T-helper 2 cell treated with Interferon-gamma antibody and Interleukin-4, amounts not matched to agents 5 μg/mL and 100 μg/mL, for 36 hours (primary cell): ENCODE measurements at regions not wholly inside any gene's neighbourhood (a gene's known extent, or its start where the extent isn't known, plus 50 kb on each side); places are given as distances from the start of the nearest gene placed in this dataset.
"Not testable (repeated sequence)": the region's sequence is repeated elsewhere in the genome, so short reads cannot be mapped to it uniquely, and the experiment has no call there.

ENCODE experiments used
- DNase-seq: peaks from one replicate; pipeline ENCODE4 v3.0.0; 2021; ENCODE audit warnings: low spot score
- H3K27ac Mint-ChIP-seq: one replicate; pipeline ENCODE4 v1.8.0; 2021; ENCODE audit warnings: mild to moderate bottlenecking, mixed read lengths
- H3K27me3 Mint-ChIP-seq: one replicate; pipeline ENCODE4 v1.8.0; 2021; ENCODE audit warnings: low read depth, mixed read lengths
- H3K36me3 Mint-ChIP-seq: one replicate; pipeline ENCODE4 v1.8.0; 2021; ENCODE audit warnings: low read depth, mixed read lengths
- H3K4me1 Mint-ChIP-seq: one replicate; pipeline ENCODE4 v1.8.0; 2021; ENCODE audit warnings: low read depth, mixed read lengths
- H3K4me3 Mint-ChIP-seq: one replicate; pipeline ENCODE4 v1.8.0; 2022; ENCODE audit warnings: mild to moderate bottlenecking, moderate library complexity, mixed read lengths
- H3K9me3 Mint-ChIP-seq: one replicate; pipeline ENCODE4 v1.8.0; 2021; ENCODE audit warnings: mixed read lengths

GRCh38 chr5:25262221-25262620 lies 617.4 kb upstream of the CDH10 start:
- DNase-seq: no peak
- H3K27me3 Mint-ChIP-seq: no peaks in the 10 kb centered on the region
- no peaks in the 10 kb centered on the region for H3K36me3 Mint-ChIP-seq
- H3K4me3 Mint-ChIP-seq: no peak overlapping the region
- no peak overlapping the region for H3K27ac Mint-ChIP-seq
- no peaks in the 10 kb centered on the region for H3K4me1 Mint-ChIP-seq
- peaks cover 18% of the 10 kb centered on the region for H3K9me3 Mint-ChIP-seq

GRCh38 chr5:25255128-25255527 lies 610.4 kb upstream of the CDH10 start:
- no peaks in the 10 kb centered on the region for H3K4me1 Mint-ChIP-seq
- no peaks in the 10 kb centered on the region for H3K36me3 Mint-ChIP-seq
- H3K27me3 Mint-ChIP-seq: no peaks in the 10 kb centered on the region
- no peak overlapping the region for H3K4me3 Mint-ChIP-seq
- DNase-seq: no peak
- H3K9me3 Mint-ChIP-seq: peaks cover 42% of the 10 kb centered on the region
- no peak overlapping the region for H3K27ac Mint-ChIP-seq

GRCh38 chr5:25241981-25242380 lies 597.2 kb upstream of the CDH10 start:
- no peaks in the 10 kb centered on the region for H3K27me3 Mint-ChIP-seq
- H3K36me3 Mint-ChIP-seq: no peaks in the 10 kb centered on the region
- no peak for DNase-seq
- no peak overlapping the region for H3K27ac Mint-ChIP-seq
- no peak overlapping the region for H3K4me3 Mint-ChIP-seq
- no peaks in the 10 kb centered on the region for H3K4me1 Mint-ChIP-seq
- peaks cover 47% of the 10 kb centered on the region for H3K9me3 Mint-ChIP-seq

- not testable (repeated sequence) for H3K27me3 Mint-ChIP-seq, H3K4me1 Mint-ChIP-seq, H3K4me3 Mint-ChIP-seq, DNase-seq, H3K36me3 Mint-ChIP-seq, H3K27ac Mint-ChIP-seq
- peaks cover 45% of the 10 kb centered on the region for H3K9me3 Mint-ChIP-seq
Observed at GRCh38 chr5:25238720-25239119, 593.9 kb upstream of the CDH10 start.

- no peak for DNase-seq
- no peak overlapping the region for H3K27ac Mint-ChIP-seq
- no peak overlapping the region for H3K4me3 Mint-ChIP-seq
- no peaks in the 10 kb centered on the region for H3K4me1 Mint-ChIP-seq
- peaks cover 10% of the 10 kb centered on the region for H3K9me3 Mint-ChIP-seq
- H3K36me3 Mint-ChIP-seq: no peaks in the 10 kb centered on the region
- no peaks in the 10 kb centered on the region for H3K27me3 Mint-ChIP-seq
Observed at GRCh38 chr5:25224316-25224982, 579.7 kb upstream of the CDH10 start.

GRCh38 chr5:25199902-25200301 lies 555.1 kb upstream of the CDH10 start:
- H3K36me3 Mint-ChIP-seq, DNase-seq, H3K4me3 Mint-ChIP-seq, H3K27ac Mint-ChIP-seq, H3K27me3 Mint-ChIP-seq, H3K4me1 Mint-ChIP-seq: not testable (repeated sequence)
- H3K9me3 Mint-ChIP-seq: peaks cover 26% of the 10 kb centered on the region

- no peak overlapping the region for H3K27ac Mint-ChIP-seq
- peaks cover 40% of the 10 kb centered on the region for H3K9me3 Mint-ChIP-seq
- no peak overlapping the region for H3K4me3 Mint-ChIP-seq
- no peaks in the 10 kb centered on the region for H3K4me1 Mint-ChIP-seq
- H3K27me3 Mint-ChIP-seq: no peaks in the 10 kb centered on the region
- no peak for DNase-seq
- H3K36me3 Mint-ChIP-seq: no peaks in the 10 kb centered on the region
Observed at GRCh38 chr5:25190521-25191000, 545.8 kb upstream of the CDH10 start.

GRCh38 chr5:25181249-25181648 lies 536.5 kb upstream of the CDH10 start:
- no peak overlapping the region for H3K27ac Mint-ChIP-seq
- H3K4me1 Mint-ChIP-seq: no peaks in the 10 kb centered on the region
- H3K9me3 Mint-ChIP-seq: peaks cover 55% of the 10 kb centered on the region
- no peak overlapping the region for H3K4me3 Mint-ChIP-seq
- H3K36me3 Mint-ChIP-seq: no peaks in the 10 kb centered on the region
- H3K27me3 Mint-ChIP-seq: no peaks in the 10 kb centered on the region
- no peak for DNase-seq

- H3K9me3 Mint-ChIP-seq: peaks cover 18% of the 10 kb centered on the region
- H3K27ac Mint-ChIP-seq, H3K4me1 Mint-ChIP-seq, H3K36me3 Mint-ChIP-seq, DNase-seq, H3K27me3 Mint-ChIP-seq, H3K4me3 Mint-ChIP-seq: not testable (repeated sequence)
Observed at GRCh38 chr5:25162616-25163015, 517.8 kb upstream of the CDH10 start.

GRCh38 chr5:25160891-25161290 lies 516.1 kb upstream of the CDH10 start:
- Mint-ChIP-seq H3K4me3 (no peak overlapping the region), H3K27ac (no peak overlapping the region), H3K27me3 (no peaks in the 10 kb centered on the region), H3K4me1 (no peaks in the 10 kb centered on the region), H3K36me3 (no peaks in the 10 kb centered on the region), H3K9me3 (peaks cover 27% of the 10 kb centered on the region)
- no peak for DNase-seq

GRCh38 chr5:25150819-25151218 lies 506.0 kb upstream of the CDH10 start:
- no peaks in the 10 kb centered on the region for H3K36me3 Mint-ChIP-seq
- no peak overlapping the region for H3K27ac Mint-ChIP-seq
- DNase-seq: no peak
- H3K27me3 Mint-ChIP-seq: no peaks in the 10 kb centered on the region
- peaks cover 56% of the 10 kb centered on the region for H3K9me3 Mint-ChIP-seq
- H3K4me1 Mint-ChIP-seq: no peaks in the 10 kb centered on the region
- H3K4me3 Mint-ChIP-seq: no peak overlapping the region

- Mint-ChIP-seq H3K9me3 (peaks cover 43% of the 10 kb centered on the region), H3K36me3 (no peaks in the 10 kb centered on the region), H3K27me3 (no peaks in the 10 kb centered on the region), H3K27ac (no peak overlapping the region), H3K4me3 (no peak overlapping the region), H3K4me1 (no peaks in the 10 kb centered on the region)
- DNase-seq: no peak
Observed at GRCh38 chr5:25128606-25129005, 483.8 kb upstream of the CDH10 start.

GRCh38 chr5:25119650-25120049 lies 474.9 kb upstream of the CDH10 start:
- Mint-ChIP-seq H3K27ac (no peak overlapping the region), H3K4me3 (no peak overlapping the region), H3K27me3 (no peaks in the 10 kb centered on the region), H3K4me1 (no peaks in the 10 kb centered on the region), H3K9me3 (peaks cover 20% of the 10 kb centered on the region), H3K36me3 (no peaks in the 10 kb centered on the region)
- DNase-seq: no peak

GRCh38 chr5:25107853-25108252 lies 463.1 kb upstream of the CDH10 start:
- no peak for DNase-seq
- Mint-ChIP-seq H3K36me3 (no peaks in the 10 kb centered on the region), H3K27me3 (no peaks in the 10 kb centered on the region)

GRCh38 chr5:25099538-25099937 lies 454.8 kb upstream of the CDH10 start:
- no peaks in the 10 kb centered on the region for H3K27me3 Mint-ChIP-seq

More at GRCh38 chr5:25107853-25108252, 463.1 kb upstream of the CDH10 start:
- H3K4me1 Mint-ChIP-seq: no peaks in the 10 kb centered on the region
- H3K27ac Mint-ChIP-seq: no peak overlapping the region
- no peak overlapping the region for H3K4me3 Mint-ChIP-seq
- H3K9me3 Mint-ChIP-seq: peaks cover 29% of the 10 kb centered on the region

More at GRCh38 chr5:25099538-25099937, 454.8 kb upstream of the CDH10 start:
- Mint-ChIP-seq H3K27ac (no peak overlapping the region), H3K4me3 (no peak overlapping the region), H3K36me3 (no peaks in the 10 kb centered on the region), H3K4me1 (no peaks in the 10 kb centered on the region), H3K9me3 (peaks cover 47% of the 10 kb centered on the region)
- DNase-seq: no peak
